Ovary (tissue), 7 donors: ENCODE measurements at regions not wholly inside any gene's neighbourhood (a gene's known extent, or its start where the extent isn't known, plus 50 kb on each side); places are given as distances from the start of the nearest gene placed in this dataset.

Experiments used
- DNase-seq, 5 donors: peaks; one replicate each; pipeline ENCODE4 v3.0.0-alpha.2; 2019 to 2020
- H3K27ac ChIP-seq, 2 donors: fragments of 200-600 bp; one replicate each; pipeline versions ENCODE4 v1.5.1 to v1.8.0; 2019 to 2022
- H3K27me3 ChIP-seq: fragments of 200-600 bp; one replicate; pipeline ENCODE4 v1.8.0; 2022
- H3K36me3 ChIP-seq: fragments of 200-600 bp; sonication (generic); one replicate; pipeline ENCODE4 v1.5.1; 2019
- H3K4me1 ChIP-seq: one replicate; pipeline ENCODE4 v1.8.1; 2013; ENCODE audit warnings: mild to moderate bottlenecking, moderate library complexity; ENCODE audit not compliant: insufficient read depth
- H3K4me3 ChIP-seq: fragments of 200-600 bp; sonication (generic); one replicate; pipeline ENCODE4 v1.5.1; 2017
- H3K9me3 ChIP-seq, 2 donors: fragments of 200-600 bp in 1 of 2; sonication (generic) in 1 of 2; one replicate each; pipeline versions ENCODE4 v1.5.1 to v1.8.1; 2013 to 2019; ENCODE audit warnings: mild to moderate bottlenecking in 1 of 2, moderate library complexity in 1 of 2
- EP300 ChIP-seq: sonication (generic); formaldehyde crosslinking; IDR thresholded peaks from one replicate; pipeline ENCODE4 v1.6.1; 2017; ENCODE audit warnings: antibody characterized with exemption
- POLR2A ChIP-seq: fragments of 450-650 bp; IDR thresholded peaks from one replicate; pipeline ENCODE4 v1.6.1; 2017; ENCODE audit warnings: antibody characterized with exemption, mild to moderate bottlenecking, moderate library complexity
- WGBS, 3 donors: extraction: QIAGEN DNeasy Blood & Tissue Kit in 1 of 3; methylation state at CpG; one replicate each; pipeline versions ENCODE4 v1.1.5 to v1.1.7; 2013 to 2017; 5-methylcytosine and 5-hydroxymethylcytosine counted together
- intact Hi-C, 4 donors: fragments of 100-400 bp; cut with DNase I; formaldehyde crosslinking; loops; one replicate each; pipeline versions ENCODE4 v1.11.0 to v1.15.1; 2022 to 2023
- TF ChIP-seq, protein P1 (sequence below), 3 donors: fragments of 450-650 bp in 2 of 3; fragments of 200-600 bp in 1 of 3; IDR thresholded peaks; one replicate each; pipeline versions ENCODE4 v1.5.1 to v1.8.0; 2016 to 2022; ENCODE audit warnings: antibody characterized with exemption in 3 of 3, mild to moderate bottlenecking in 1 of 3
- donor health status: DM: no; HTN: no; CAD: no; lungs with moderate emphysema.
- donor health status: DM: no; HTN: no; CAD: no.
- donor health status: Bipolar disorder and iron deficiency.
- donor health status: DM: no; HTN: no; CAD: no.
- donor health status: DM: yes; HTN: yes; CAD: no.

DNA sequence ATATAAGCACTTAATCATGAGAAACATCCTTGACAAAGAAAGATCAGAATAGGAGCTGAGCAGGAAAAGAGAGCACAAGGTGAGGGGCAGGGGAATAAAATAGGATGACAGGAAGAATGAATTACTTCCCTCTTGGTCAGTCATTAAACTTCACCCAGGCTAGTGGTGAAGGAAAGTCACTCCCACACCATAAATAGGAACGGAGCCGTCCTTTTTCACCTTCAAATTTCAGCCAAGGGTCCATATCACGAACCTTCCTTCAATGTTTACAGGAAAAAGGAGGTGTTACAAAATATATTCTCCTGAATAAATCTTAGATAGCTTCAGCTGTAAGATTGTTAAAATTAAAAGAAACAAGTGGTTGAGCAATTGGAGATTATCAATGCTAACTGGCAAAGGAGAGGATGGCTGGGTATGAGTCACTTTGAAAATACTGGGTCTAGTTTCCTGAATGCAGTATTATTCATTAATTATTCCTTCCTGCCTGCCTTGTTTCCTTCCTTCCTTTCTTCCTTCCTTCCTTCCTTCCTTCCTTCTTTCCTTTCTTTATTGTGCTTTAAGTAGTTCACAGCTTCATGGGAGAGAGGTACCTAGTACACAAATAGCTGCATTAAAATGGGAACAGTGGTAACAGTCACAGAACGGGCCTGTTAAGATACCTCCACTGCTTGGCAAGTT, 292.3 kb upstream of the ID2 start:
- TF ChIP-seq POLR2A (no peak), EP300 (no peak)
- TF ChIP-seq, protein P1, sequence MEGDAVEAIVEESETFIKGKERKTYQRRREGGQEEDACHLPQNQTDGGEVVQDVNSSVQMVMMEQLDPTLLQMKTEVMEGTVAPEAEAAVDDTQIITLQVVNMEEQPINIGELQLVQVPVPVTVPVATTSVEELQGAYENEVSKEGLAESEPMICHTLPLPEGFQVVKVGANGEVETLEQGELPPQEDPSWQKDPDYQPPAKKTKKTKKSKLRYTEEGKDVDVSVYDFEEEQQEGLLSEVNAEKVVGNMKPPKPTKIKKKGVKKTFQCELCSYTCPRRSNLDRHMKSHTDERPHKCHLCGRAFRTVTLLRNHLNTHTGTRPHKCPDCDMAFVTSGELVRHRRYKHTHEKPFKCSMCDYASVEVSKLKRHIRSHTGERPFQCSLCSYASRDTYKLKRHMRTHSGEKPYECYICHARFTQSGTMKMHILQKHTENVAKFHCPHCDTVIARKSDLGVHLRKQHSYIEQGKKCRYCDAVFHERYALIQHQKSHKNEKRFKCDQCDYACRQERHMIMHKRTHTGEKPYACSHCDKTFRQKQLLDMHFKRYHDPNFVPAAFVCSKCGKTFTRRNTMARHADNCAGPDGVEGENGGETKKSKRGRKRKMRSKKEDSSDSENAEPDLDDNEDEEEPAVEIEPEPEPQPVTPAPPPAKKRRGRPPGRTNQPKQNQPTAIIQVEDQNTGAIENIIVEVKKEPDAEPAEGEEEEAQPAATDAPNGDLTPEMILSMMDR (IDR thresholded peaks at IDR 0.05) = no peak
- no peaks in the 10 kb centered on the region for H3K36me3 ChIP-seq
- no peak for DNase-seq

DNA sequence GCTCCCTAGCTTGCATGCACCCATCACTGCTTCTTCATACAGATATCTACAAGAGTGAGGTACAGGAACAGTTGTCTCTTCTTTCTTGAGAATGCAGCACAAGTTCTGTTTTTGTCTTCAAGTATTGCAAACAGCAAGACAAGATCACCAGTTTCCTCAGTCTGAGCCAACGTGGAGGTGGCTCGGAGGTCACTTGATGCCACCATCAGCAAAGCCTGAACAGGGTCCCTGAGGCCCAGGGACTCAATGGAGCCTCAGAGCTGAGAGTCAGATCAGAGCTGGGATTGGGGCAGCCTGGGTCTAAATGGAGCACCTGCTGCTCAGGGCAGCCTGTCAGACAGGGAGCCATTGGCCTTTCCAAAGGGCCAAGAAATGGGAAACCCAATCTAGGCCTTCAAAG, 290.7 kb upstream of the ID2 start:
- no peaks in the 10 kb centered on the region for H3K27me3 ChIP-seq
- WGBS, 3 donors = 90 to 97% (median 93%) methylated on average over 2 of the region's 2 CpGs
- intact Hi-C loops = loop anchor here in 1 of 4 donors (2.0 kb wide), 1 partner anchor 76 kb away; no protein-coding TSS in a partner anchor
- H3K9me3 ChIP-seq = no peaks in the 10 kb centered on the region
- no peaks in the 10 kb centered on the region for H3K36me3 ChIP-seq
- TF ChIP-seq, protein P1 (IDR thresholded peaks at IDR 0.05) = no peak
- TF ChIP-seq EP300 (no peak), POLR2A (no peak)
- no peak overlapping the region for H3K4me3 ChIP-seq
- no peak for DNase-seq
- H3K4me1 ChIP-seq = no peaks in the 10 kb centered on the region
- H3K27ac ChIP-seq = no peak overlapping the region

More for the DNA sequence above, 292.3 kb upstream of the ID2 start:
- no peaks in the 10 kb centered on the region for H3K4me1 ChIP-seq
- intact Hi-C loops = loop anchor here in 1 of 4 donors (2.0 kb wide), 1 partner anchor 77 kb away; no protein-coding TSS in a partner anchor
- H3K27me3 ChIP-seq = no peaks in the 10 kb centered on the region
- H3K27ac ChIP-seq = no peak overlapping the region
- 11 to 28% (median 21%) methylated on average over 4 of the region's 4 CpGs for WGBS, 3 donors
- no peak overlapping the region for H3K4me3 ChIP-seq
- H3K9me3 ChIP-seq = no peaks in the 10 kb centered on the region

DNA sequence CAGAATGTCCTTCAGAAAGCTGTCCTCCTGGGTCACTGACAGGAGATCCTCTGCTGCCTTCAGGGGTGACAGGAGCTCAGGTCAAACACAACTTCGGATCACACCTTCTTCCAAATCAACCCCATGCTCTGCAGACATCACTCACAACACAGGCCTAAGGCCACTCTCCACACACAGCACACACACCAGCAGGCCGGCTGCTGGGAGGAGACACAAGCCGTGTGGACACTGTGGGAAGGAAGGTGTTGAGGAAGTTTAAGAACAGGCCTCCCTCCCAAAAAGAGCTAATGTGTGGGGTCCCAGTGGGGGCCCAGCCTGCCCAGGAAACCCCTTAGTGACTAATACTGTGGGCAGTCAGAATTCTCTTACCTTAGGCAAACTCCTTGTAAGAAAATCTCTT, 290.3 kb upstream of the ID2 start:
- no peaks in the 10 kb centered on the region for H3K9me3 ChIP-seq
- intact Hi-C loops = loop anchor here in 1 of 4 donors (2.0 kb wide), 1 partner anchor 75 kb away; no protein-coding TSS in a partner anchor
- no peaks in the 10 kb centered on the region for H3K36me3 ChIP-seq
- TF ChIP-seq EP300 = no peak
- TF ChIP-seq, protein P1 (IDR thresholded peaks at IDR 0.05) = no peak
- no peak for TF ChIP-seq POLR2A
- H3K27me3 ChIP-seq = no peaks in the 10 kb centered on the region
- WGBS, 3 donors = 89 to 94% (median 92%) methylated on average over 3 of the region's 3 CpGs
- no peak overlapping the region for H3K4me3 ChIP-seq
- no peak for DNase-seq
- no peak overlapping the region for H3K27ac ChIP-seq
- H3K4me1 ChIP-seq = no peaks in the 10 kb centered on the region

DNA sequence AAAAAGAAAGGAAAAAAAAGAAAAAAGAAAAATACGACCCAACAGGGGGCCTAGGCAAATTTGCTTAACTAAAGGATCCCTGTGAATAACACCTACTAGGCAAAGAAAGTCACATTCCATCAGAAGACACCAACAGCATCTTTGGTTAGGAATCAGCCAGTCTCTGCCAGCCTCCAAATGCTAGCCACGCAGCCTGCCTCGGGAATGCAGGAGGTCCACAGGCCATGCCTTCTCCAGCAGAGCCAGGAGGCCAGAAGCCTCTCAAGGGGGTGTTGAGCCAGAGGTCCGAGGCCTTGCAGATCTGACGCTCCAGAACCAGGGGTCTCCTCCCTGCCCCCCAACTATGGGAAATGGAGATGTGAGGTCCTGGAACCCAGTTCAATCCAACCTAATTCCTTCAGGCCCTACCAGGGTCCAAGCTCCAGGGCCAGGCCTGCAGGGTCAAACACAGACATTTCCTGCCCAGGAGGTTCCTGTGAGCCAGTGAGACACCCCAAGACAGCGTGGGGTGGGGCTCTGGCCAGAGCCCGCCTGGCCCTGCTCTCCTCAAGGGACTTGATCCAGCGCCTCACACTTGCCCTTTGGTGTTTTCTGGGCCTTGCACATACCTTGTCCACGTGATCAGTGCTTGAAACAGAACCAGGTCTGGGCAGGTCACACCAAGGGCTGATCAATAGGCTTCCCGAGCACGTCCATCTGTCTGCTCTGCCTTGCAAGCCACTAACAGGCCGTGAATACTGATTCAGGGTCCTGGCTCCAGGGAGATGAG, 289.6 kb upstream of the ID2 start:
- intact Hi-C loops = no loop called here
- no peaks in the 10 kb centered on the region for H3K27me3 ChIP-seq
- H3K4me3 ChIP-seq = no peak overlapping the region
- WGBS, 3 donors = 94 to 96% (median 95%) methylated on average over 12 of the region's 12 CpGs
- H3K4me1 ChIP-seq = no peaks in the 10 kb centered on the region
- no peaks in the 10 kb centered on the region for H3K9me3 ChIP-seq
- TF ChIP-seq EP300 = no peak
- TF ChIP-seq POLR2A = no peak
- TF ChIP-seq, protein P1 (IDR thresholded peaks at IDR 0.05) = no peak
- no peak for DNase-seq
- no peaks in the 10 kb centered on the region for H3K36me3 ChIP-seq
- no peak overlapping the region for H3K27ac ChIP-seq
